Activated CD4-positive, CD25-positive, alpha-beta regulatory T cell (primary cell): ENCODE measurements at regions not wholly inside any gene's neighbourhood (a gene's known extent, or its start where the extent isn't known, plus 50 kb on each side); places are given as distances from the start of the nearest gene placed in this dataset.

ENCODE experiments used
- DNase-seq, 4 experiments: peaks; one replicate each; lab custom pipeline; 2025; lab: John Stamatoyannopoulos, UW

GRCh38 chr13:73800011-73800410 lies 334.2 kb downstream of the KLF12 start:
- no peak for DNase-seq

DNA sequence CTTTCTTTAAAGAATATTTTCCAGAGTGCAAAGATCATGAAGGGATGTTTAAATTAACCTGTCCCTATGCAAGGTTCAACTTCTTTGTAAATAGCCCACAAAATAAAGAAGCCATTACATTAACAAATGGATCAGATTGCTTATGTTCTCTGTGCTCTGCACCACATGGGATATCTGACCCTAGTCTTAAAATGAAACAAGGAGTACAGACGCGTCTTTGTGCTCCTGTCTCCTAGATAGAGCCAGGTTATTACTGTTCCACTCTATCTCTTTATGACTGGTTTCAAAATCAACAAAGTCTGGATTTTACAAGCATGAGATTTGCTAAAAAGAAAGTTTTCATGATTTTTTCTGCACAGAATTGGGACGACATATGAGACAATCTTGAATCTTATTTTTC lies 339.4 kb downstream of the KLF12 start:
- DNase-seq = no peak

- DNase-seq = no peak
These were observed 340.8 kb downstream of the KLF12 start for GRCh38 chr13:73793361-73793760.

GRCh38 chr13:73792796-73793195 lies 341.4 kb downstream of the KLF12 start:
- no peak for DNase-seq

DNA sequence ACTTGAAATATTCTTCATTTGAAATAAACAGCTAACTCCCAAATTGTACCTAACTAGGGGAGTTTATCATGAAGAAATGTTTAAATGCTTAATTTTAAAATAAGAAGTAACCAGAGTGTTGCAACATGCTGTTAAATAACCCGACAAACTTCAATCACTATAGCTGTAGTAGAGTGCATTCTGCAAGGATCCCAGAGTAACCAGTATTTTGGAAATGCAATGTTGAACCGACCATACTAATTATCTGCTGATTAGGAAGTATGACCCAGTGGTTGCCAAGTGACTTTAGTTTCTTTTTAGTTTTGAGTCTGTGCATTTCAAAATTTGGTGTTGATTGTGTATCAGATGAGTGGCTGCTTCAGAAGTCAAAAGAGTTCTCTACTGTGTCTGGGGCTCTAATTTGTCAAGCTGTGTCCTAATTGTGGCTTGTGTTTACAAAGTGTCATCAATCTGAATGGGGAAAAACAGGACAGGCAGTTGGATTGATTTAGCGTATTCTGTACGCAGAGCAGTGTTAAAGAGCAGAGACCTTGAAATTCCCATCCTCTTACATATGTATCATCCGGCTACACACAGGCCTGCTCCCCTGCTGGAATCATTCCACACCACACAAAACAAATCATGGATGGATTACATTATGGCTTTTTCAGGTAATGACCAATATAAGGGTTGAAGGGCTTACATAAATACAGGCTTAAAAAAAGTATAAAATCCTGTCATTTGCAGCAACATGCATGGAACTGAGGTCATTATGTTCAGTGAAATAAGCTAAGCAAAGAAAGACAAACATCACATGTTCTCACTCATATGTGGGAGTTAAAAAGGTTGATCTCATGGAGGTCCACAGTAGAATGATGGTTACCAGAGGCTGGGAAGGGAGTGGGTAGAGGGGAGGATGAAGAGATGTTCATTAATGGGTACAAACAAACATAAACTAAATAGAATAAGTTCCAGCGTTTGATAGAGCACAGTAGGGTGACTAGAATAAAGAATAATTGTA lies 351.5 kb downstream of the KLF12 start:
- no peak for DNase-seq

DNA sequence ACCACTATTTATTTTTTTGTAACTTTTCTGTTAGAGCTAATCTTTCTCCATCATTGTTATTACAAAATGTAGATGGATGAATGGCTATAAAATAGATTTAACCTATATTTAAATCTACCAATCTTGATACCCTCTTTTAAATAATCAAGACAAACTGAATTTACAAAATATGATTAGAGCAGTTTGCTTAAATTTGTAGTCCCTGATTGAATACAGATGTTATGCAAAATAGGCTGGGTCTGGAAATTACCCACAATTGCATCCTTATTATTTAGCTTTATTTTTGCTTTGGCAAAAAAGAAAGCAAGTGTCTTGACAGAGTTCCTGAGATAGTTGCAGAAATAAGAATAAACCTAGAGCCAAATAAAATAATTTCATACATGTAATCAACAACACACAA lies 352.8 kb downstream of the KLF12 start:
- no peak for DNase-seq

- DNase-seq = no peak
These were observed 354.3 kb downstream of the KLF12 start for GRCh38 chr13:73779881-73780280.

DNA sequence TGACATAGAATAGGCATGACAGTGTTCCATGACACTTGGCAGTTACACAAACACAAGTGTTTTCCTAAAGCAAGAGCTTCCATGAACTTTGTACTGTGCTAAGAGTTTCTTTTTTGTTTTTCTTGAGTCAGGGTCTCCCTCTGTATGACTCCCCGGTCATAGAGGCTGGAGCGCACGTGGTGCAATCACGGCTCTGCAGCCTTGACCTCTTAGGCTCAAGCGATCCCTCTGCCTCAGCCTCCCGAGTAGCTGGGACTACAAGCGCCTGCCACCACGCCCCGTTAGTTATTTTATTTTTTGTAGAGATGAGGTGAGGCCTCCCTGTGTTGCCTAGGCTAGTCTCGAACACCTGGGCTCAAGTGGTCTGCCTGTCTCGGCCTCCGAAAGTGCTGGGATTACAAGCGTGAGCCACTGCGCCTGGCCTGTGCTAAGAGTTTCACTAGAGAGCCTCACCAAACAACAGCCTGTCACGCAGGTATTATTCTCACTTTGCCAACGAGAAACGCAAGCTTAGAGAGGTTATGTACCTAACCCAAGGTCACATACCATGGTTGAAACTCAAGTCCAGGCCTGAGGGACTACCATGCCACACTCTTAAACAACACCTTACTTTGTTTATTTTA lies 355.9 kb downstream of the KLF12 start:
- no peak for DNase-seq

- no peak for DNase-seq
These were observed 357.1 kb downstream of the KLF12 start for GRCh38 chr13:73777134-73777533.

DNA sequence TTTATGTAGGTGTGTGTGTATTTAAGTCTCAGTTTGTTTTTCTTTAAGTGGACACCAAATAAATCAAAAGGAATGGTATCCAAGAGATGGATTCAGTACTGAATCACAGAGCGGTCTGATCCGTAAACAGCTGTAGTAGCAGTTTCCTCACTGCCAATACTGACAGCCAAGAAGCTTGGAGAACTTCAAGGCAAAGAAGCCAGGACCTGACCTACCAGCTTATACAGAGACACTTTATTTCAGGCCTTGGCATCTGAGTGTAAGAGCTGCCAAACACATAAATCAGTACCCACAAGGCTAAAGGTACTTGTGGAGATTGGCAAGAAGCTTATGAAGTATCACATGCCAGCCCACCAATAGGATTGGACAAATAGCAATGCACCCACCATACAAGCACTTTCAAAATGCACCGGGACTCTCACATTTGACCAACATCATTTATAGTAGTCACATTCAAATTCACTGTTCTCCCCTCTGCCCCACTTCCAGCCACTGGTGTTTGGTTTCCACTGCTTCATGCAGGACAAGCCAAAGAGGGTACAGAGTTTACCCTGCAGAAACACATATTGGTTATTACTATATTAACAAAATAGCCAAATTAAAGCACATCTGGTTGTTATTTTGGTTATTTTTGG lies 357.9 kb downstream of the KLF12 start:
- no peak for DNase-seq

GRCh38 chr13:73773168-73773549 lies 361.0 kb downstream of the KLF12 start:
- DNase-seq = no peak

- DNase-seq = no peak
These were observed 361.6 kb downstream of the KLF12 start for GRCh38 chr13:73772449-73773167.

- DNase-seq = peak in 3 of 4 experiments; percentile 1 to 29 (median 5)
These were observed 366.4 kb downstream of the KLF12 start for GRCh38 chr13:73767747-73768315.

DNA sequence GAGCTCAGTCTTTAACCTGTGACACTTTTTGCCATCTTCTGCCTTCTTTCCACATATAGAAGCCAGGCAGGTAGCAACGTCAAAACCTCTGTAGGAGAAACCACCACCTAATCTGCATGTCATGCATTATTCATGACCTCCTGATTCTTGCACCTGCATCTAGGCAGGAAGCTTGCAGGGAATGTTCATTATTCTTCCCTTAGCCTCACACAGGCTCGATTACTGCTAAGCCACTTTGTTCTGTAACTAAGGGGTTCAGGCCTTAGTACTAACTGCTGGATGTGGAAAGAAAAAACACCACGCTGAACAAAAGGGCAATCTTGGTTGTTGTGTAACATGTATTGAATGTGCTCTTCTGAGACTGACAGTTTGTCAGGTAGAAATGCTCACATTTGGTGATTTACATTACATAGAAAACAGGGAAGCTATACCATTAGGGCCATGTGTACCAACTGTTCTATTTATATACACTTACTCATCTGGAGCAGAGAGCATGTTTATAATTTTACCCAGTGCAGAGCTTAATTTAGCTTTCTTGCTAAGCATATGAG lies 366.9 kb downstream of the KLF12 start:
- no peak for DNase-seq

DNA sequence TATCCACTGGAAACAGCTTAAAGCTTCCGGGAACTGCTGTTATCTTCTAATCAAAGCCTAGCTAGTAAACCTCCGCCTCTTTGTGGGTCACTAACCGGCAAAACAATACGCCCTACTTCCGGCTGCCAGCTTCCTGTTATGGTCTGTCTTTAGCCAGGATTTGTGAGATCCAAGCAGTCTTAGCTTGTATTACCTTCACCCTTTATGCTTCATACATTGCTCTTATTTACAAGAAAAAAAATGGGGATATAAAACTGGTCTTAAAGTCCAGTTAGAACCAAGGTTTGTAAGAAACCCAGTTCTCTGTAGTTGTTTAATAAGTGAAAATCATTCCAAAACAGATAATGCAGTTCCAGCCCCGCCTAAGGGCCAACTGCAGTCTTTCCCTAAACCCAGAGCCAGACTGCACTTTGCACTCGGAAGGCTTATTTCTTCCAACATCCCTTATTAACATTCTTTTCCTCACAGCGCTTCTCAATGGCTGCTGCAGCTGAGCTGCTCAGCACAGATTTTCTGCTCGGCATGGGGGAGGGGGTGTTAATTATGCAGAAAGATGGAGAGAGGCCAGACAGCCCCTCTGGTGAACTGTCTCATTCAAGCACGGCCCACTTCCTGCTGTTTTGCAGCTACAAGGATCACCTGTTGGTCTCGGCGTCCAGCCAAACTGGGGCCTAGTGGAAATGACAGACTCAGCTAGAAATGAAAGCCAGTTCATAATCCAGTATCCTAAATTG lies 368.4 kb downstream of the KLF12 start:
- peak; percentile 9 to 81 (median 46) for DNase-seq

- DNase-seq = no peak
These were observed 374.8 kb downstream of the KLF12 start for GRCh38 chr13:73759434-73759833.

DNA sequence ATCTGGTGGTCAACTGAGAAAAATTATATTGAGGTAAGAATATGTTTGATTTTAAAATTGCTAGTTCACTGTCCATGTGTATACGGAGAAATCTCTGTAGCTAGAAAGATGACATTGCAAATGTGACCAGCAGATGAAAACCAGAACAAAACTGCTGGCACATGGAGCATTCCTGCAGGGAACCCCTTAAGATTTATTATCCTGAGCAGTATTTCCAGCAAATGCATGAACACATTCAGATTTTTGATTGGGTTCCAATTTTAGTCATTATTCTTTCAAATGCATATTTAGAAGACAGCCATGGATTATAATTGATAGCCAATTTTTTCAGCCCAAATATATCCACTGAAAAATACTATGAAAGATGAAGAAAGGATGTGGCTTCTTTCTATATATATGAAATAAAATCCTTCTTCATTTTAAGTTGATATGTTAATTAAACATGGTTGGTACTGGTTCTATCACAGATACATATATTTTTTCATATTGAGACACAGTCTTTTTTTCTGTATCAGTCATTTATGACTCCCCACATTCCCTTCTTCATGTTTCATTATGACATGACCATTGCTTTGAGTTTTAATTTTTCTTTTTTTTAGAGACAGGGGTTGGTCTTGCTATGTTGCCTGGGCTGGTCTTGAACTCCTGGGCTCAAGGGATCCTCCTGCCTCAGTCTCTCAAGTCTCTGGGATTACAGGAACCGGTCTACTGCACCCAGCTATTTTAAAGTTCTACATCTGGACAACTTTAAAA lies 376.5 kb downstream of the KLF12 start:
- DNase-seq = no peak

GRCh38 chr13:73754727-73755292 lies 379.4 kb downstream of the KLF12 start:
- peak in 1 of 4 experiments; percentile 3 for DNase-seq

DNA sequence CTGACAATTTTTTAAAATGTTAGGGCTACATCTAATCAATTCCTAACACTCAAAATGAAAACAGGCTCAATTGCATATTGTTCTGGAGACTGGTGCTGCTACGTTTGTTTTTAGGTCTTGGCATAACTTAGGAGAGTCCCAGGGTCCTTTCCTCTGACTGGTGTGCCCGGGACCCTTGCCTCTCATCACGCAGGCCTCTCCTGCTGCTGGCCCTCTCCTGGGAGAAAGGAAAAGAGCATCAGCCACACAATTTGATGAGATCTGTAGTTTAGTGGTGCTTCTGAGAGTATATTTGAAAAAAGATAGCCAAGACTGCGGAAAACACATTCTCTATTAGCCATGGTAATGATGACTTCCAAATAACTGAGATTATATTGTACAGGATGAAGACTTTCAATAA lies 380.0 kb downstream of the KLF12 start:
- no peak for DNase-seq

- no peak for DNase-seq
These were observed 382.9 kb downstream of the KLF12 start for GRCh38 chr13:73751290-73751689.
